GM21717 (cell line): ENCODE measurements at regions not wholly inside any gene's neighbourhood (a gene's known extent, or its start where the extent isn't known, plus 50 kb on each side); places are given as distances from the start of the nearest gene placed in this dataset.

Experiments
- ATAC-seq: cut with Tn5 transposase; IDR thresholded peaks from one replicate; pipeline ENCODE4 v1.9.1; 2021; ENCODE audit warnings: mild to moderate bottlenecking, moderate library complexity; ENCODE audit not compliant: unreplicated experiment

DNA sequence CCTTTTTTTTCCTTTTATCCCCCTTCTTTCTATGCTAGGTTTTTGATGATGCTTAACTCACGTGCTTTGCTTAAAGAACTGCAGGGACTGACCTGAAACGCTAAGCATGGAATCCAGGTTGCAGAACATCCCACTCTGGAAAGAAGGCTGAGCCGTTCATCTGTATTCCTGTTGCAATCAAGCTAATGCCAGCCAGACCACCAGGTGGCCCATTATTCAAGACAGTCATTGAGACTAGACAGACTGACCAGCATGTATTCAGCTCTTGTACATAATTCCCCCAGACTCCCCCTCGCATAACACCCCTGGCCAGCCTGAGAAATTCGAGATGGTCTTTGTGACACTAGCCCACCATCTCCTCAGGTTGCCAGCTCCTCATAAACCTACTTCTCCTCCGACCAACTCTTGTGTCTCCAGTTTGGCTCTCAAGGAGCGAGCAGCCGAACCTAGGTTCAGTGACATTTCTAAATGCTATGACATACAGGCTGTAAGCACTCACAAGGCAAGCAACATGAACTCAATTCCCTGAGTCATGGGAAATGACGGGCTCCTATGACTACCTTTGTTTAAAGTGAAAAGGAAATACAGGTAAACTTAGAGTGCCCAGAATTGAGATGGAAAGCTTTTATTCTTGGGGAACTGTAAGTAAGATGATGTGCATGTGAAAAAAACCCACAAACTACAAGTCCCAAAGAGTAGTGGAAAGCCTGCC, 309.3 kb upstream of the CDYL start:
- no peak for ATAC-seq

DNA sequence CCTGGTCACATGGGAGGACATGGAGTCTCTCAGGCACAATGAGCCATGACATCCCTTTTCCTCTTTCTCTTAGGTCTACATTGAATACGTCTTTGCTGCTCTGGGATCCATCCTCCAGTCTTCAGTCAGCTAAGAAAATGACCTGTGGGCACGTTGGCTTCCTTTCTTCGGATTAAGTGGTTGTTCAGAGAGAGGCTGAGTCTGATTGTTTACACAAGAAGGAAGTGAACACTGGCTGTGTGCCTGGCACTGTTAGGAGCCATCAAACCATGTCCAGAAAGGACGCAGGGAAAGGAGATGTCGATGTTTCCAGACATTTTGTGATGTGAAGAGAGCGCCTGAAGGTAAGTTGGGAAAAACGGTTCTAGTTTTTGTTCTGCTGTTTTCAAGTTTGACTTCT, 309.9 kb upstream of the CDYL start:
- ATAC-seq, result no peak

GRCh38 chr6:4464638-4465037, 311.6 kb upstream of the CDYL start:
- no peak for ATAC-seq

DNA sequence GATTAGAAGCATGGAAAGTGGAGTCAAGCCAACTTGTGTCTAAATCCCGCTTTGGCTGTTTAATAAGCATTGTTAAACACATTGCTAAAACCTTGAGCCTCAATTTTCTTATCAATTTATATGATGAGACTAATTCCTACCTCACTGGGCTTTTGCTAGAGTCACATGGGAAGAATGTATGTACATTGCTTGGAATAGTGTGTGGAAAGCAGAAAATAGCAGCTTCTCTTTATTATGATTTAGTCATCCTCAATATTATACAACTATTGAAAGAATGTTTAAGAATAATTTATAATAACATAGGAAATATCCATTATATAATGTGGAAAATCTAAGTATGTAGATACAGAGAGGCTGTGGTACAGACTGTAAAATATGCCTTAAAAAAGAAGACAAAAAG, 313.0 kb upstream of the CDYL start:
- ATAC-seq, result no peak

- ATAC-seq, result no peak
Measured at GRCh38 chr6:4460586-4461475, 315.4 kb upstream of the CDYL start.

DNA sequence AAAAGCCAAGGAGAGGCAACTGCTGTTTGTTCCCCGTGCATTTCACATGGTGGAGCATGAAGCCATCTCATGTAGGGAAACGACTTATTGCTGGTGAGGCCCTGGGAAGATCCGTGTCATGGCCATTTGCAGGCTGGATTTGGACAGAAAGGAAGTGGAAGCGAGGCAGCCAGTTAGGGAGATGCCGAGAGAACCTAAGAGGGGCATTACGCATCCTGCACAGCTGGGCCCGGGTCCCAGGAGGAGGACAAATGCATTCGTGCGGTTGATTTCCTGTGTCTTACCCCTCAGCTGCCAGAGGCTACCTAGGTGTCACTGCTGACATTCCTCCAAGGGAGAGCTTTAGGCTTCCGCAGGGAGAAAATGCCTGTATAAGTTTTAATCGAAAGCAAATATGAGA, 316.2 kb upstream of the CDYL start:
- ATAC-seq, result no peak

GRCh38 chr6:4459032-4459431, 317.2 kb upstream of the CDYL start:
- no peak for ATAC-seq

DNA sequence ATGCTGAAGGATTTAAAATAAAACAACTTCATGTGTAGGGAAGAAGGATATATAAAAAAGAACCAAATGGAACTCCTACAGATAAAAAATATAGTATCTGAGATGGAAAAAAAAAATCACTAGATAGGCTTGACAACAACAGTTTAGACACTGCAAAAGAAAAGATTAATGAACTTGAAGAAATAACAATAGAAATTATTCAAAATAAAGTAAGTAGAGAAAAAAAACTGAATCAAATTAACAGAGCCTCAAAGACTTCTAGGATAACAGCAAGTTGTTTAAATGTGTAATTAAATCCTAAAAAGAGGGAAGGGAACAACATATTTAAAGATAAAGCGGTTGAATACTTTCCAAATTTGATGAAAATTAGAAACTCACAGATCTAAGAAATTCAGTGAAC, 316.3 kb upstream of the ECI2 start:
- no peak for ATAC-seq

- no peak for ATAC-seq
Measured at GRCh38 chr6:4451081-4451480, 315.7 kb upstream of the ECI2 start.

GRCh38 chr6:4450237-4450636, 314.9 kb upstream of the ECI2 start:
- ATAC-seq, result no peak

DNA sequence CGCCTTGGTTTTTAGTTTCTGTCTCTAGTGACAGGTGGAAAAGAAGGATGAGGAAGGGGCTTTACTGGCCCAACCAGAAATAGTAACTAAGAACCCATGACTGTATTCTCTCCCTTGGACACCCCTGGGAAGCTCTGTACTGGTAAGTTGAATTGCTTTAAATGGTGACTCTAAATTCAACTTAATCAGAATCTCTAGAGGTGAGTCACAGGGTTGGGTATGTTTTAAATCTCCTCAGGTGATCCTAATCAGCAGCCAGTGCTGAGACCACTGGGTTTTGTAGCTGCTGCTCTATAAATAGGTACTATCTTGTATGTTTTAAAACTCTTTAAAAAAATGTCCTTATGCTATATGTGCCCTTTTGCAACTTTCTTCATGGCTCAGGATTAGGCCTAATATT, 314.0 kb upstream of the ECI2 start:
- ATAC-seq, result no peak

- no peak for ATAC-seq
Measured at GRCh38 chr6:4448841-4449240, 313.5 kb upstream of the ECI2 start.

DNA sequence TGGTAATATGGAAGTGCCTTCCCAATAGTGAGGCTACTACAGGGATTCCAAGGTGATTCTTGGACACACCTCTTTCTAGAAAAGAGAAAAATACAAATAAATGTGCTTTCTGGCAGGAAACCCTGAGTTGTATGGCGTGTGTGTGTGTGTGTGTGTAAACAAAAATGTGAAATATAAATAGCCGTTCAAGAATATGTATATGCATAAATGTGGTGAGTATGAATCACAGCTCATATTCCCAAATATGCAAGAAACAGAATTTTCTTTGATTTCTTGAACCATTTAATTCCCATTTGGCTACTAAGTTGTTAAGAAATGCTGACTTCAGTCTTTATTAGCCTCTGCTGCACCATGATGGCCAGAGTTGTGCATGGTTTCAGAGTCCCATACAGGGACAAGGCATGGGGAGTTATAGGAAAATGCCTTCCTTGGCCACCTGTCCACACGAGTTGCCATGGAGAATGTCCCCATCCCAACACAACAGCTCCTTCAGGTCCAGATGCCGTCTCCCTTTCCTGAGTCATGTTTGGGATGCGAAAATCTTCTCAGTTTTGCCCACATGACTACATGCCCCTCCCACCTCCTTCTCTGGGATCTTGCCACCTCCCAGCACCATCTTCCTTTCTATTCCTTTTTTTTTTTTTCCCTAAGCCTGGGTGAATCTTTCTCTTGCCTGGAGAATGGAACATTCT, 312.4 kb upstream of the ECI2 start:
- ATAC-seq, result no peak

GRCh38 chr6:4446982-4447381, 311.6 kb upstream of the ECI2 start:
- ATAC-seq, result no peak

DNA sequence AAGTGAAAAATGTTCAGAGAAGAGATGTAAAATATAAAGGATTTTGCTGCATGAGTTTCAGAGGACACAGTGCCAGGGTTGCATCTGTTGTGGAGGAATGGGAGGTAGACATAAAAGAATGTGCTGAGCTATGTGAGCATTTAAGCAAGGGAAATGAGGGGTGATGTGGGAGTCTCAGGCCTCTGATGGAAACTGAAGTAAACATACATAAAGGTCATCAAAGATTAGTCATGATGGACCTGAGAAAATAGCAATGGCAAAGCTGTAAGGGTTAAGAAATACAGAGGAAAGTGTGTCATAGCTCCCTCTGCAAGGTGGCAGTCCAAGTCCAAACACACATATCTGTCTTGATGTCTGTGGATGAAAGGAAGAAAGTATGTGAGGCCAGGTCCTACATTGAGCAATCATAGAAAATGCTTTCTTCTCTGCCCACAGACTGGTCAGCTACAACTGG, 306.6 kb upstream of the ECI2 start:
- ATAC-seq, result no peak

DNA sequence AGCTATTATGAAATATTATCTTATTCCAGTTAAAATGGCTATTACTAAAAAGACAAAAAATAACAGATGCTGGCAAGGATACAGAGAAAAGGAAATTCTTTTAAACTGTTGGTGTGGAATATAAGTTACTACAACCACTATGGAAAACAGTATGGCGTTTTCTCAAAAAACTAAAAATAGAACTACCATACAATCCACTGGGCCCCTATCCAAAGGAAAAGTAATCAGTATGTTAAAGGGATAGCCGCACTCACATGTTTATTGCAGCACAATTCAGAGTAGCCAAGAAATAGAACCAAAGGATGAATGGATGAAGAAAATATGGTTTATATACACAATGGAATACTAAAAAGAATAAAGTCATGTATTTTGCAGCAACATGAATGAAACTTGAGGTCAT, 303.8 kb upstream of the ECI2 start:
- ATAC-seq, result no peak

- ATAC-seq, result no peak
Measured at GRCh38 chr6:4437342-4437741, 302.0 kb upstream of the ECI2 start.

- no peak for ATAC-seq
Measured at GRCh38 chr6:4435981-4436445, 300.6 kb upstream of the ECI2 start.

GRCh38 chr6:4434655-4435054, 299.3 kb upstream of the ECI2 start:
- no peak for ATAC-seq

DNA sequence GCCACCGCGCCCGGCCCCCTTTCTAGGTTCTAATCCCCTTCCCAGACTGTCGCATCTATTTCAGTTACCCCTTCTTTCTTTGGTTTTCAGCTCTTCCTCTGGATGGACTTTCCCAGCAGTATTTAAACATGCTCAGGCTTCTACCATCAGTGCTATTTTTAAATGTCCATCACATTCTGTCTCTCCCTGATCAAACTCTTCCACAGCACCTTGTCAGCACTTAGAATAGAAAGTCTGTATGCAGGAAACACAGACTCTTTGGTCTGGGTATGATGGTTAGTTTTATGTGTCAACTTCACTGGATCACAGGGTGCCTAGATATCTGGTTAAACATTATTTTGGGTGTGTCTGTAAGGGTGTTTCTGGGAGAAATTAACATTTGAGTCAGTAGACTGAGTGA, 297.8 kb upstream of the ECI2 start:
- no peak for ATAC-seq

- ATAC-seq, result no peak
Measured at GRCh38 chr6:4426968-4427367, 291.6 kb upstream of the ECI2 start.

DNA sequence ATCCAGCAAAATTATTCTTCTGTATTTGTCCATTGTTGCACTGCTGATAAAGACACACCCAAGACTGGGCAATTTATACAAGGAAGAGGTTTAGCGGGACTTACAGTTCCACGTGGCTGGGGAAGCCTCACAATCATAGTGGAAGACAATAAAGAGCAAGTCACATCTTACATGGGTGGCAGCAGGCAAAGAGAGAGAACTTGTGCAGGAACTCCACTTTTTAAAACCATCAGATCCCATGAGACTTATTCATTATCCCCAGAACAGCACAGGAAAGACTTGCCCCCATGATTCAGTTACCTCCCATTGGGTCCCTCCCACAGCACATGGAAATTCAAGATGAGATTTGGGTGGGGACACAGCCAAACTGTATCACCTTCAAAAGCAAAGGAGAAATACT, 286.5 kb upstream of the ECI2 start:
- ATAC-seq, result no peak
